ENCODE measurements at regions not wholly inside any gene's neighbourhood (a gene's known extent, or its start where the extent isn't known, plus 50 kb on each side); places are given as distances from the start of the nearest gene placed in this dataset.

- CTCF ChIA-PET: no interaction called here
- peaks cover 9% of the 10 kb centered on the region for H3K27me3 Mint-ChIP-seq
- peak overlapping the region; percentile 88 for H3K27ac Mint-ChIP-seq
- DNase-seq: peak; percentile 65
- H3K4me3 Mint-ChIP-seq: no peak overlapping the region
- peaks cover 2% of the 10 kb centered on the region for H3K36me3 Mint-ChIP-seq
- peaks cover 4% of the 10 kb centered on the region for H3K9me3 Mint-ChIP-seq
- peaks cover 68% of the 10 kb centered on the region for H3K4me1 Mint-ChIP-seq
Measured at GRCh38 chr9:109974143-109974917, 194.3 kb downstream of the PALM2AKAP2 start.

DNA sequence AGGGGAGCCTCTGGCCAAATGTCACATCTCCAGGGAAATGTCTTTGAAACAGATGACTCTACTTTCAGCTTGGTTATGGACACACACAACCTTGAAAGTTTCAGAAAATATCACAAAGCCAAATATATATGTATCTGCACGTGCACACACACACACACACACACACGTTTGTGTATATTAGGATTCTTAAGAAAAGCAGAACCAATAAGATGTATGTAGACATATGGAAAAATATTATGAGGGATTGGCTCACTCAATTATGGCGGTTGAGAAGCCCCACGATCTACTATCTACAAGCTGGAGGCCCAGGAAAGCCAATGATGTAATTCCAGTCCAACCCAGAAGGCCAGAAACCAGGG lies 194.9 kb downstream of the PALM2AKAP2 start:
- Mint-ChIP-seq H3K27ac (peak overlapping the region; percentile 88), H3K27me3 (peaks cover 9% of the 10 kb centered on the region), H3K9me3 (peaks cover 4% of the 10 kb centered on the region), H3K4me3 (no peak overlapping the region), H3K4me1 (peaks cover 63% of the 10 kb centered on the region), H3K36me3 (peaks cover 2% of the 10 kb centered on the region)
- DNase-seq: no peak
- CTCF ChIA-PET: no interaction called here

DNA sequence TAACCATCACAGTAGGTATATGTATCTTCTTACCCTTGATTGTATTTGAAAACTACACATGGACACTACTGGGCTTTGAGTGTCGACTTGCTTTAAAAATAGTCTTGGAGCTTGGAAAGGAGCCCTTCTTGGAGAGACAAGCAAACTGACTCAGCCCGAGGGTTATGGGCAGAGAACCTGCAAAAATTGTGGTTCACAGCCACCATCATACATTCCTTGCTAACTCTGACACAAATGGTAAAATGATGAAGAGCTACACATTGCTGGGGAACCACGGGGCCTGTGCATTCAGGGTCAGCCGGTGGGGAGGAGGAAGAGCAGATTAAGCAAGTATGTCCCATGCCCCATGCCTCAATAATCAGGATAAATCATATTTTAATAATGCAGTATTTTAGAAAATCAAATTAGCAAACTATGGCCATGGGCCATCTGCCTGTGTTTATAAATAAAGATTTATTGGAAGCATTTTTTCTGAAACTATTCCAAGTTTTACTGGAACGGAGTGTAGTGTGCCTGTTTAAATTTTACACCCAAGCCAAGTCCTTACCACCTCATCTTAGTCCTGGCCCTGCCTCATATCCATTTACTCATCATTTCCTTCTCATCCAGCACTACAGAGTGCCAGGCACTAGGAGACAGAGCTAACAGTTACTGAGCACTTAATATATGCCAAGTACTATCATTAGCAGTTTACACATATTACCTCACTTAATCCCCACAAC lies 195.7 kb downstream of the PALM2AKAP2 start:
- peaks cover 57% of the 10 kb centered on the region for H3K4me1 Mint-ChIP-seq
- peaks cover 9% of the 10 kb centered on the region for H3K27me3 Mint-ChIP-seq
- CTCF ChIA-PET: no interaction called here
- H3K4me3 Mint-ChIP-seq: no peak overlapping the region
- H3K36me3 Mint-ChIP-seq: peaks cover 2% of the 10 kb centered on the region
- peaks cover 4% of the 10 kb centered on the region for H3K9me3 Mint-ChIP-seq
- DNase-seq: no peak
- H3K27ac Mint-ChIP-seq: peak overlapping the region; percentile 88

DNA sequence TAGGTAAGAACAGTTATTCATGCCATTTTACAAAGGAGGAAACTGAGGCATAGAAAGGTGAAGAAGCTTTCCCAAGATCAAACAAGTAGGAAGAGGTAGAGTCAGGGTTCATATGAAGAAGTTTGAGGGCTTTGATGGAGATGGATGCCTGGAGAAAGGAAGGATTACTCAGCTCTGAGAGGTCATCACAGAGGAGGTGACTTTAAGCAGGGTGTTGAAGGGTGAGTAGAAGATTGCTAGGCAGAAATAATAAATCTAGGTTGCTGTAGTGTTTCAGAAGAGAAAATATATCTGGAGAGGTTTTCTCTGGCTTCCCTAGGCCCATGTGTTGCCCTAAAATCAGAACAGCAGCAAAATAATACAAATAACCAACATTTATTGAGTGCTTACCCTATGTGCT lies 196.3 kb downstream of the PALM2AKAP2 start:
- Mint-ChIP-seq H3K27ac (no peak overlapping the region), H3K9me3 (peaks cover 4% of the 10 kb centered on the region), H3K4me1 (peaks cover 55% of the 10 kb centered on the region), H3K27me3 (peaks cover 9% of the 10 kb centered on the region), H3K36me3 (peaks cover 2% of the 10 kb centered on the region), H3K4me3 (no peak overlapping the region)
- DNase-seq: no peak
- CTCF ChIA-PET: no interaction called here

- CTCF ChIA-PET: interaction anchor here (1.5 kb wide), 1 partner anchor 74 kb away, joined by 6 read pairs; no protein-coding TSS in a partner anchor
- Mint-ChIP-seq H3K4me1 (peaks cover 43% of the 10 kb centered on the region), H3K9me3 (peaks cover 6% of the 10 kb centered on the region), H3K27me3 (peaks cover 9% of the 10 kb centered on the region), H3K27ac (no peak overlapping the region), H3K4me3 (no peak overlapping the region), H3K36me3 (peaks cover 2% of the 10 kb centered on the region)
- DNase-seq: no peak
Measured at GRCh38 chr9:109977521-109977920, 197.5 kb downstream of the PALM2AKAP2 start.

DNA sequence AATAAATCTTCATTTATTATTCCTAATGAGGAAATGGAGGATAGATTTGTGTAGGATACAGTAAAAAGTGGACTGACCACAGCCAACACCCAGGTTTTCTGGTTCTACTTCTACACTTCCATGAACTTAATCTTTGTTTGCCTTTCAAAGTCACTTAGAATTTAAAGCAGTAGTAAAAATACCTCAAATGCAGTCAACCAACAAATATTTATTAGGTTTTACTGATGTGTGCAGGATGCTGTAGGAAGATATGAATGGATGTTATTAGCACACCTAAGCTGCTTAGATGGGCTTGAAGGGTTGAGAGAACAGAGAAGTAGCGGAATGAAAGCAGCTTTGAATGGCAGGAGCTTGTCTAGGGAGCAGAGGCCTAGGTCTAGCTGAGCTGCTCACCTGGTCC lies 201.1 kb downstream of the PALM2AKAP2 start:
- Mint-ChIP-seq H3K27me3 (peaks cover 16% of the 10 kb centered on the region), H3K27ac (no peak overlapping the region), H3K4me3 (no peak overlapping the region), H3K9me3 (peaks cover 4% of the 10 kb centered on the region), H3K4me1 (peaks cover 11% of the 10 kb centered on the region), H3K36me3 (peaks cover 2% of the 10 kb centered on the region)
- DNase-seq: no peak
- CTCF ChIA-PET: interaction anchor here (1.5 kb wide), 1 partner anchor 14 kb away, joined by 3 read pairs; no protein-coding TSS in a partner anchor

DNA sequence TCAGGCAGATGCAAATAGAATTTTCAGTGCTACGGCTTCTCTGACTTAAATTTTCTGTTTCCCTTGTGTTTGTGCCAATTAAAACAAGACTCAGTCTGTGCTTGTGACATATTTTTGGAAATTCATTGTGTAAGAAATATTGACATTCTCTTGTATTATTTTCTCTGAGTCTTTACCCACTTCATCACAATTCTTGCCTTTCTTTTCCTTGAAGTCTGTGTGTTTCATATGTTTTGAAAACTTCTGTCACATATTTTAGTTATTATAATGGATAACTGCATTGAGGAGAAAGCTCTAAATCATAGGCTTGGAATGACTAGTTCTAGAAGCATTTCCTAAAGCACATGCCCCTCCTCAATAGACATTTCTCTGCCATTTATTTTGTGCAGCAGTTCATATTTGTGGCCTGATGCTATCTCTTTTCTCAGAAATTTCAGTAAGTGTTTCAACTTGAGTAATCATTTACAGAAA lies 206.6 kb downstream of the PALM2AKAP2 start:
- H3K27me3 Mint-ChIP-seq: peaks cover 7% of the 10 kb centered on the region
- CTCF ChIA-PET: no interaction called here
- DNase-seq: no peak
- peaks cover 23% of the 10 kb centered on the region for H3K9me3 Mint-ChIP-seq
- no peak overlapping the region for H3K27ac Mint-ChIP-seq
- peaks cover 9% of the 10 kb centered on the region for H3K4me1 Mint-ChIP-seq
- H3K4me3 Mint-ChIP-seq: no peak overlapping the region
- H3K36me3 Mint-ChIP-seq: peaks cover 2% of the 10 kb centered on the region

DNA sequence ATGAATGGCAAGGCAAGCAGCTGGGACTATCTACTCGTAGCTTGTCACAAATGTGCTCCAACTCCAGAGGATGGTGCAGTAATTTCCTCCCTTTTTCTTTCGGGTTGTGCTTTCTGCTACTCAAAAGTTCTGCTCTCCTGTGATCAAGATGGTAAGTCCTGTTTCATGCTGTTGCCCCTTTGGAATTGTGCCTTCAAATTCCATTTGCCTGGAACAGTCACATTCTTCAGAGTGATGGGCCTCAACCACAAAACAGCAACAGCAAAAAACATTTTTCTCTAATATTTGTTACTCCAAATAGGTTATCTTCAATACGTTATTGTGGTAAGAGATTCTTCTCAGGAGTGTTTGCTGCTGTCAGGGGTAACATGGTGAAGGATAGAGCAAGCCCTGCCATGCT lies 209.3 kb downstream of the PALM2AKAP2 start:
- Mint-ChIP-seq H3K4me3 (no peak overlapping the region), H3K4me1 (peaks cover 9% of the 10 kb centered on the region), H3K36me3 (peaks cover 2% of the 10 kb centered on the region), H3K27ac (no peak overlapping the region), H3K9me3 (peaks cover 22% of the 10 kb centered on the region), H3K27me3 (peaks cover 10% of the 10 kb centered on the region)
- no peak for DNase-seq
- CTCF ChIA-PET: no interaction called here

DNA sequence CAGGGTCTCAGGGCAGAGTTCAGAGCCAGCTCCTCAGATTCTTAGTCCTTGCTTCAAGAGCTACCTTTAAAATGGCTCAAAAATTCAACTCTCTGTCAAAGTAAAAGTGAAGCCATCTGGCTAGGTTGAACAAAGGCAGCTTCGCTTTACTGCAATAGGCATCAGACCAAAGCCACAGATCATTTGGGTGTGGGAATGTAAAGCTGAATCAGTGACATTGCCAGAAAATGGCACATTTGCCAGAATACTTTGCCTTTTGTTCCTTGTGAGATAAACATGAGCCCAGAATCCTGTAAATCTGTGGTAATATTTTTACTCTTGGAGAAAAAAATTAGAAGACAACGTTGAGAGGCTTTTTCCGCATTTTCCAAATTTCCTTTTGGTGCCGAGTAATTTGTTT lies 210.5 kb downstream of the PALM2AKAP2 start:
- CTCF ChIA-PET: no interaction called here
- no peak overlapping the region for H3K27ac Mint-ChIP-seq
- H3K36me3 Mint-ChIP-seq: peaks cover 8% of the 10 kb centered on the region
- H3K27me3 Mint-ChIP-seq: peaks cover 17% of the 10 kb centered on the region
- no peak overlapping the region for H3K4me3 Mint-ChIP-seq
- DNase-seq: no peak
- H3K9me3 Mint-ChIP-seq: peaks cover 33% of the 10 kb centered on the region
- peaks cover 9% of the 10 kb centered on the region for H3K4me1 Mint-ChIP-seq

GRCh38 chr9:109992293-109992692 lies 212.3 kb downstream of the PALM2AKAP2 start:
- peaks cover 38% of the 10 kb centered on the region for H3K9me3 Mint-ChIP-seq
- CTCF ChIA-PET: no interaction called here

DNA sequence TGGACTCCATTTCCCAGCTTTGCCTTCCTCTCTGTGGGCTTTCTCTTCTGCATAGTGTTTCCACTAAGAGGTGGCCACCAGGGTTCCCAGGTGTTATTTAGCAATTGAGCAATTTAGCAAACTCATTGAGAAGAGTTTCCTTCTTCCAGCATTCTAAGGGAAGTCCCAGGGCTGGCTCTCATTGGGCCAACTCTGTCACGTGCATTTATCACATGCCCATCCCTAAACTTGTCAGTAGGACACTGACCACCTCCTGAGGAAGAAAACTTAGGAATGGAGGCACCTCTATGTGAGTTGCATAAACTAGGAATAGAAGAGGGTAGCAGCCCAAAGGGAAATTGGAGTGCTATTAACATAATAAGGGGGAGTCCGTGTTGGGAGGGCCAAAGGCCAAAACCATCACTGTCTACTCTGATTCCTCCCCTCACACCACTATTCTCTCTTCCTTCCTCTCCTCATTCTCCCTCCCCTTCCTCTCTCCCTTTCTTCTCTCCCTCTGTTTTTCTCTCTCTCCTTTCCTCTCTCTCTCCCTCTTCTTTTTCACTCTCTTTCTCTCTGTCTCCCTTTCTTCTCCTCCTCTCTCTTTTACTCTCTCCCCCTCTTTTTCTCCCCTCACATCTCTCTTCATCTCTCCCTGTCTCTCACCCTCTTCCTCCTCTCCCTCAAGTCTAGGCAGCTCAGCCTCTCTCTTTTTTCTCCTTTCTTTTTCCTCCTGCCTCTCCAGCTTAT lies 213.4 kb downstream of the PALM2AKAP2 start:
- H3K4me1 Mint-ChIP-seq: no peaks in the 10 kb centered on the region
- CTCF ChIA-PET: no interaction called here
- no peak overlapping the region for H3K4me3 Mint-ChIP-seq
- peaks cover 30% of the 10 kb centered on the region for H3K9me3 Mint-ChIP-seq
- H3K27me3 Mint-ChIP-seq: peaks cover 17% of the 10 kb centered on the region
- DNase-seq: no peak
- H3K36me3 Mint-ChIP-seq: peaks cover 6% of the 10 kb centered on the region
- no peak overlapping the region for H3K27ac Mint-ChIP-seq

More at GRCh38 chr9:109992293-109992692, 212.3 kb downstream of the PALM2AKAP2 start:
- Mint-ChIP-seq H3K36me3 (peaks cover 9% of the 10 kb centered on the region), H3K27me3 (peaks cover 17% of the 10 kb centered on the region), H3K4me3 (no peak overlapping the region), H3K27ac (no peak overlapping the region), H3K4me1 (no peaks in the 10 kb centered on the region)
- DNase-seq: no peak

DNA sequence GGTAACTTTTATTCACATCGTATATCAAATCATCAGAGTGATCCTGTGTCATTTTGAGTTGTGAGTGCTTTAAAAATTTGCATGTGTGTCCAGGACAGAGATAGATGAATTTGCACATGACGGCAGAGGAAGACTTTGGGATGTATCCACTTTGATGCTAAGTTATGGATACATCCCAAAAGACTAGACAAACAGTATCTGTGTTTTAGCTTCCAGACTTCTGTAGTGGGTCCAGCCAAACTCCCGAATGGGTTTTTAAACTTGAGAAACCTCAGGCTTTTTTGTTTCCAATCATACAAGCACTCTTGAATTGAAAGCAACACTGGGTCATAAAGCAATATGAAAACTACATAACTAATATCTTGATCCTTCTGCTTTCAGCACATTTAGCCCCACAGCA lies 213.8 kb downstream of the C9orf152 start:
- CTCF ChIA-PET: no interaction called here
- H3K9me3 Mint-ChIP-seq: peaks cover 24% of the 10 kb centered on the region
- peaks cover 6% of the 10 kb centered on the region for H3K36me3 Mint-ChIP-seq
- no peak overlapping the region for H3K27ac Mint-ChIP-seq
- no peak for DNase-seq
- no peaks in the 10 kb centered on the region for H3K4me1 Mint-ChIP-seq
- H3K27me3 Mint-ChIP-seq: peaks cover 17% of the 10 kb centered on the region
- no peak overlapping the region for H3K4me3 Mint-ChIP-seq

GRCh38 chr9:109996936-109997580 lies 210.9 kb downstream of the C9orf152 start:
- CTCF ChIA-PET: no interaction called here
- Mint-ChIP-seq H3K4me3 (no peak overlapping the region), H3K9me3 (peaks cover 35% of the 10 kb centered on the region), H3K4me1 (no peaks in the 10 kb centered on the region), H3K27me3 (peaks cover 25% of the 10 kb centered on the region), H3K27ac (no peak overlapping the region), H3K36me3 (peaks cover 25% of the 10 kb centered on the region)
- no peak for DNase-seq

GRCh38 chr9:109997682-109998081 lies 210.3 kb downstream of the C9orf152 start:
- H3K27ac Mint-ChIP-seq: no peak overlapping the region
- H3K27me3 Mint-ChIP-seq: peaks cover 25% of the 10 kb centered on the region
- H3K4me3 Mint-ChIP-seq: no peak overlapping the region
- H3K9me3 Mint-ChIP-seq: peaks cover 36% of the 10 kb centered on the region
- CTCF ChIA-PET: no interaction called here
- H3K36me3 Mint-ChIP-seq: peaks cover 25% of the 10 kb centered on the region
- no peak for DNase-seq
- no peaks in the 10 kb centered on the region for H3K4me1 Mint-ChIP-seq
